HepG2 (cell line): ENCODE measurements at regions not wholly inside any gene's neighbourhood (a gene's known extent, or its start where the extent isn't known, plus 50 kb on each side); places are given as distances from the start of the nearest gene placed in this dataset.

Experiments used
- ATAC-seq: fragments of 200-7000 bp; cut with Tn5 transposase; 3 replicates; pipeline ENCODE4 v1.9.1; 2020; ENCODE audit warnings: mild to moderate bottlenecking, moderate library complexity
- BruUV-seq: library from RNA; stranded (reverse); fragments of 400-500 nt; replicated peaks from 2 replicates; lab custom pipeline; 2021; lab: Mats Ljungman, UMichigan
- CTCF ChIA-PET: fragments of 300-600 bp; formaldehyde crosslinking; extraction: SDS; loops from one replicate; lab custom pipeline; 2021; ENCODE audit warnings: low total read pairs, inconsistent platforms, low intra/inter-chr PET ratio; lab: Yijun Ruan, JAX
- POLR2A ChIA-PET: fragments of 350-600 bp; sonication (Branson Sonifier 250); formaldehyde crosslinking; loops from one replicate; lab custom pipeline; 2020; ENCODE audit warnings: antibody characterized with exemption, inconsistent platforms; lab: Yijun Ruan, JAX
- DNase-seq: peaks from one replicate; pipeline ENCODE4 v3.0.0-alpha.2; 2015; ENCODE audit warnings: low spot score
- FAIRE-seq: peaks from 3 replicates; lab custom pipeline; 2011; peaks lifted over from hg19 to GRCh38; lab: Jason Lieb, UNC
- H2AFZ ChIP-seq: one replicate; pipeline ENCODE4 v1.6.1; 2011; ENCODE audit warnings: low read length, inconsistent platforms
- H3K27ac ChIP-seq: fragments of 300-600 bp; 3 replicates; pipeline ENCODE4 v1.8.0; 2011; ENCODE audit warnings: mixed run types, mild to moderate bottlenecking, mixed read lengths, low read length, inconsistent platforms; ENCODE audit not compliant: insufficient read depth; ENCODE audit errors: extremely low read length
- H3K27me3 ChIP-seq, 2 experiments: fragments of 200-600 bp in 1 of 2; 2 replicates in 1 of 2; 3 replicates in 1 of 2; pipeline versions ENCODE4 v1.6.0 to v1.8.0; 2011; ENCODE audit warnings: low read length in 2 of 2, mild to moderate bottlenecking in 2 of 2, moderate library complexity in 2 of 2, inconsistent platforms in 1 of 2; ENCODE audit not compliant: insufficient read depth in 2 of 2, control insufficient read depth in 1 of 2
- H3K36me3 ChIP-seq, 2 experiments: fragments of 200-600 bp in 1 of 2; replicated peaks in 1 of 2; 2 replicates in 1 of 2; 3 replicates in 1 of 2; pipeline versions ENCODE4 v1.5.1 to v1.8.0; 2011; ENCODE audit warnings: low read length in 2 of 2, inconsistent platforms in 1 of 2; ENCODE audit not compliant: insufficient read depth in 2 of 2, control insufficient read depth in 1 of 2
- H3K4me1 ChIP-seq: 2 replicates; pipeline ENCODE4 v1.5.1; 2012; ENCODE audit warnings: low read length, inconsistent platforms; ENCODE audit not compliant: insufficient read depth
- H3K4me2 ChIP-seq: 2 replicates; pipeline ENCODE4 v1.6.0; 2011; ENCODE audit warnings: low read depth, low read length, inconsistent platforms
- H3K4me3 ChIP-seq, 3 experiments: fragments of 200-600 bp in 1 of 3; sonication (generic), shearing (Covaris generic) in 1 of 3; replicated peaks in 1 of 3; 2 replicates each; pipeline ENCODE4 v1.5.1; 2011 to 2016; ENCODE audit warnings: low read length in 3 of 3, inconsistent platforms in 2 of 3, low read depth in 2 of 3, mild to moderate bottlenecking in 2 of 3, control low read depth in 1 of 3, mixed read lengths in 1 of 3; ENCODE audit not compliant: insufficient read depth in 1 of 3
- H3K79me2 ChIP-seq: one replicate; pipeline ENCODE4 v1.6.1; 2011; ENCODE audit warnings: low read length, inconsistent platforms; ENCODE audit not compliant: insufficient read depth
- H3K9ac ChIP-seq: 2 replicates; pipeline ENCODE4 v1.6.0; 2011; ENCODE audit warnings: mild to moderate bottlenecking, low read depth, low read length, inconsistent platforms; ENCODE audit not compliant: insufficient read depth
- H3K9me3 ChIP-seq: 2 replicates; pipeline ENCODE4 v1.5.1; 2012; ENCODE audit warnings: mild to moderate bottlenecking, low read length
- H4K20me1 ChIP-seq: 2 replicates; pipeline ENCODE4 v1.6.0; 2011; ENCODE audit warnings: inconsistent platforms, mild to moderate bottlenecking, low read length, moderate library complexity; ENCODE audit not compliant: insufficient read depth
- AFF4 ChIP-seq: sonication (generic); formaldehyde crosslinking; IDR thresholded peaks from 2 replicates; pipeline ENCODE4 v1.4.0; 2020; ENCODE audit warnings: missing genetic modification reagents
- ARID2 ChIP-seq: sonication (generic); formaldehyde crosslinking; IDR thresholded peaks from 2 replicates; pipeline ENCODE4 v1.8.1; 2022; ENCODE audit warnings: mild to moderate bottlenecking, missing genetic modification reagents, borderline replicate concordance
- ELF3 ChIP-seq: IDR thresholded peaks from 2 replicates; pipeline ENCODE4 v1.6.1; 2016; ENCODE audit warnings: missing genetic modification reagents, missing compliant biosample characterization
- ZNF17 ChIP-seq: sonication (generic); formaldehyde crosslinking; IDR thresholded peaks from 2 replicates; pipeline ENCODE4 v1.5.0; 2020; ENCODE audit warnings: mild to moderate bottlenecking, missing genetic modification reagents
- ZNF256 ChIP-seq: sonication (generic); formaldehyde crosslinking; conservative IDR thresholded peaks from 2 replicates; pipeline ENCODE4 v1.4.0; 2020; ENCODE audit warnings: missing genetic modification reagents
- ZNF367 ChIP-seq: sonication (generic); formaldehyde crosslinking; IDR thresholded peaks from 2 replicates; pipeline ENCODE4 v1.4.0; 2020; ENCODE audit warnings: missing genetic modification reagents, borderline replicate concordance
- ZNF446 ChIP-seq: sonication (generic); formaldehyde crosslinking; IDR thresholded peaks from 2 replicates; pipeline ENCODE4 v1.5.0; 2020; ENCODE audit warnings: mild to moderate bottlenecking, missing genetic modification reagents
- WGBS: methylation state at CpG from one replicate; pipeline ENCODE4 v1.1.6; 2017; ENCODE audit warnings: low lambda C conversion rate; 5-methylcytosine and 5-hydroxymethylcytosine counted together
- in situ Hi-C: cut with HindIII; loops from 2 replicates; pipeline ENCODE4 v1.10.0; 2017; ENCODE audit warnings: low pct_unique_long_range_greater_than_20kb; ENCODE audit not compliant: extremely low pct_ligation_motif_present
- intact Hi-C: fragments of 100-400 bp; cut with micrococcal nuclease; formaldehyde crosslinking; loops from one replicate; pipeline ENCODE4 v1.10.0; 2022; ENCODE audit not compliant: unreplicated experiment
- TF ChIP-seq, protein P1 (sequence below): sonication (generic); formaldehyde crosslinking; IDR thresholded peaks from 2 replicates; pipeline ENCODE4 v1.5.0; 2020; ENCODE audit warnings: missing genetic modification reagents, mild to moderate bottlenecking, borderline replicate concordance

DNA sequence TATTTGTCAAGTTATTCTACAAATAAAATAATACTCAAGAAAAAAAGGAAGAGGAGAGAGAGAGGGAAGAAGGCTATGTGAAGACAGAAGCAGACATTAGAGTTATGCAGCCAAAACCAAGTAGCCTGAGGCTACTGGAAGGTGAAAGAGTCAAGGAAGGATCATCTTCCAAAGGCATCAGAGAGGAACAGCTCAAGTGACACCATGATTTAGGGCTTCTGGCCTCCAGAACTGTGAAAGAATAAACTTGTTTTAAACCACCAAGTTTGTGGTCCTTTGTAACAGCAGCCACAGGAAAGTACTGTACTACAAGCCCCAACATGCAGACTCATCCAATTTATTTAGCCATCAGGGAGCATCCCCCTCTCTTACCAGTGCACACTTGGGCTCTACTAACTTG lies 788.5 kb upstream of the LRRTM1 start (continued):
- TF ChIP-seq ZNF256 (no peak), ZNF17 (CRISPR knock-in tag) (no peak), ARID2 (CRISPR knock-in tag) (no peak), ELF3 (CRISPR knock-in tag) (no peak), ZNF367 (CRISPR knock-in tag) (no peak)
- TF ChIP-seq, all 625 proteins: peak for 0

DNA sequence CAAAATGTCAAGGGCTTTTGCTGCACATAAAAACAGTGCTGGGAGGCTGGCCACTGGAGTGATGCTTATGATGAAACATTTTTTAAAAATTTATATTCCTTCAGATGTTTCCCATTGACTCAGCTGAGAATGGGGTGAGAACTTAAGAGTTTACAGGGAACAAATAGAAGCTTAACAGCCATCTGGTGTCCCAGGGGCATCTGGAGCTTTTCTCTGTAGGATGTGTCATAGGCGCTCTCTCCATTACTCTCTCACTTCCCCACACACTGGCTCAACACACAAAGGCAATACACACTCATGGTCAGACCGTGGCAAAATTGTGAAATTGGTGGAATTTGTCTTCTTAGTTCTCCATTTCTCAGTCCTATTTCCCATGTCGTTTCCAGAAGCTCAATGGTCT lies 783.1 kb upstream of the LRRTM1 start:
- FAIRE-seq (no peak), ATAC-seq (no peak), DNase-seq (no peak)
- Histone ChIP-seq H3K4me1 (no peaks in the 10 kb centered on the region), H3K4me3 (no peak overlapping the region), H3K79me2 (no peaks in the 10 kb centered on the region), H3K9me3 (peaks cover 79% of the 10 kb centered on the region), H3K9ac (no peak overlapping the region), H2AFZ (no peak overlapping the region), H3K27me3 (no peaks in the 10 kb centered on the region), H3K36me3 (no peaks in the 10 kb centered on the region), H3K27ac (no peak overlapping the region), H3K4me2 (no peak overlapping the region), H4K20me1 (no peaks in the 10 kb centered on the region)
- BruUV-seq, result no TSS peak
- intact Hi-C loops (no loop called here), in situ Hi-C loops (no loop called here)
- POLR2A ChIA-PET, result no interaction called here
- 0% methylated on average over 3 of the region's 3 CpGs for WGBS
- TF ChIP-seq, protein P1, sequence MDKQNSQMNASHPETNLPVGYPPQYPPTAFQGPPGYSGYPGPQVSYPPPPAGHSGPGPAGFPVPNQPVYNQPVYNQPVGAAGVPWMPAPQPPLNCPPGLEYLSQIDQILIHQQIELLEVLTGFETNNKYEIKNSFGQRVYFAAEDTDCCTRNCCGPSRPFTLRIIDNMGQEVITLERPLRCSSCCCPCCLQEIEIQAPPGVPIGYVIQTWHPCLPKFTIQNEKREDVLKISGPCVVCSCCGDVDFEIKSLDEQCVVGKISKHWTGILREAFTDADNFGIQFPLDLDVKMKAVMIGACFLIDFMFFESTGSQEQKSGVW (CRISPR knock-in tag), result no peak
- no peak for TF ChIP-seq ZNF446
- TF ChIP-seq AFF4 (CRISPR knock-in tag), result no peak
- CTCF ChIA-PET, result no interaction called here
